ENCODE measurements at regions not wholly inside any gene's neighbourhood (a gene's known extent, or its start where the extent isn't known, plus 50 kb on each side); places are given as distances from the start of the nearest gene placed in this dataset.

- TF ChIP-seq SREBF2 (IDR thresholded peaks at IDR 0.05) (no peak), CEBPB (IDR thresholded peaks at IDR 0.05) (no peak), POLR2A (IDR thresholded peaks at IDR 0.05; ENCODE audit: low read length) (no peak), EP300 (IDR thresholded peaks at IDR 0.05) (no peak), FOXS1 (CRISPR knock-in tag; IDR thresholded peaks at IDR 0.05) (no peak)
- TF ChIP-seq, protein P1, sequence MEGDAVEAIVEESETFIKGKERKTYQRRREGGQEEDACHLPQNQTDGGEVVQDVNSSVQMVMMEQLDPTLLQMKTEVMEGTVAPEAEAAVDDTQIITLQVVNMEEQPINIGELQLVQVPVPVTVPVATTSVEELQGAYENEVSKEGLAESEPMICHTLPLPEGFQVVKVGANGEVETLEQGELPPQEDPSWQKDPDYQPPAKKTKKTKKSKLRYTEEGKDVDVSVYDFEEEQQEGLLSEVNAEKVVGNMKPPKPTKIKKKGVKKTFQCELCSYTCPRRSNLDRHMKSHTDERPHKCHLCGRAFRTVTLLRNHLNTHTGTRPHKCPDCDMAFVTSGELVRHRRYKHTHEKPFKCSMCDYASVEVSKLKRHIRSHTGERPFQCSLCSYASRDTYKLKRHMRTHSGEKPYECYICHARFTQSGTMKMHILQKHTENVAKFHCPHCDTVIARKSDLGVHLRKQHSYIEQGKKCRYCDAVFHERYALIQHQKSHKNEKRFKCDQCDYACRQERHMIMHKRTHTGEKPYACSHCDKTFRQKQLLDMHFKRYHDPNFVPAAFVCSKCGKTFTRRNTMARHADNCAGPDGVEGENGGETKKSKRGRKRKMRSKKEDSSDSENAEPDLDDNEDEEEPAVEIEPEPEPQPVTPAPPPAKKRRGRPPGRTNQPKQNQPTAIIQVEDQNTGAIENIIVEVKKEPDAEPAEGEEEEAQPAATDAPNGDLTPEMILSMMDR (IDR thresholded peaks at IDR 0.05): no peak
Measured at GRCh38 chr4:77344784-77345183, 187.8 kb downstream of the CCNG2 start.
